Neural cell (in vitro differentiated cells): ENCODE measurements at regions not wholly inside any gene's neighbourhood (a gene's known extent, or its start where the extent isn't known, plus 50 kb on each side); places are given as distances from the start of the nearest gene placed in this dataset.

ENCODE experiments used
- EP300 ChIP-seq: fragments of 450-650 bp; conservative IDR thresholded peaks from 2 replicates; pipeline ENCODE4 v1.6.1; 2014; ENCODE audit warnings: antibody characterized with exemption, mild to moderate bottlenecking, moderate library complexity; ENCODE audit not compliant: poor library complexity, severe bottlenecking
- EZH2 ChIP-seq: fragments of 200-600, 300-800 bp; shearing (Covaris generic), sonication (generic); IDR thresholded peaks from 2 replicates; pipeline ENCODE4 v1.6.1; 2014; ENCODE audit warnings: antibody characterized with exemption, low read length, borderline replicate concordance, mild to moderate bottlenecking; ENCODE audit not compliant: insufficient read depth, poor library complexity, severe bottlenecking
- POLR2AphosphoS5 ChIP-seq: IDR thresholded peaks from 2 replicates; pipeline ENCODE4 v1.6.1; 2012
- RAD21 ChIP-seq: fragments of 450-650 bp; conservative IDR thresholded peaks from 2 replicates; pipeline ENCODE4 v1.6.1; 2014; ENCODE audit warnings: antibody characterized with exemption, mild to moderate bottlenecking, moderate library complexity
- TF ChIP-seq, protein P1 (sequence below): fragments of 450-650 bp; IDR thresholded peaks from 2 replicates; pipeline ENCODE4 v1.5.1; 2014; ENCODE audit warnings: antibody characterized with exemption, mild to moderate bottlenecking, moderate library complexity; ENCODE audit not compliant: poor library complexity, severe bottlenecking

DNA sequence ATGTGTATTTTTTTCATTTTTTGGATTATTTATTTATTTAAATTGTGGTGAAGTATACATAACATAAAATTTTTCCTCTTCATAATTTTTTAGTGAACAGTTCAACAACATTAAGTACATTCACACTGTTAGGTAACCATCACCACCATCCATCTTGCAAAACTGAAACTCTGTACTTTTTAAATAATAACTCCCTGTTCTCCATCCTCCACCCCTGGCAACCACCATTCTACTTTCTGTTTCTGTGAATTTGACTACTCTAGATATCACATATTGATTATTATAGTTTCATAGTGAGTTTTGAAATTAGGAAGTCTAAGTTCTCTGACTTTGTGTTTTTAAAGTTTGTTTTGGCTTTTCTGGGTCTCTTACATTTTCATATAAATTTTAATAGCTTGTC is 89.3 kb upstream of the STX18 start:
- TF ChIP-seq, protein P1, sequence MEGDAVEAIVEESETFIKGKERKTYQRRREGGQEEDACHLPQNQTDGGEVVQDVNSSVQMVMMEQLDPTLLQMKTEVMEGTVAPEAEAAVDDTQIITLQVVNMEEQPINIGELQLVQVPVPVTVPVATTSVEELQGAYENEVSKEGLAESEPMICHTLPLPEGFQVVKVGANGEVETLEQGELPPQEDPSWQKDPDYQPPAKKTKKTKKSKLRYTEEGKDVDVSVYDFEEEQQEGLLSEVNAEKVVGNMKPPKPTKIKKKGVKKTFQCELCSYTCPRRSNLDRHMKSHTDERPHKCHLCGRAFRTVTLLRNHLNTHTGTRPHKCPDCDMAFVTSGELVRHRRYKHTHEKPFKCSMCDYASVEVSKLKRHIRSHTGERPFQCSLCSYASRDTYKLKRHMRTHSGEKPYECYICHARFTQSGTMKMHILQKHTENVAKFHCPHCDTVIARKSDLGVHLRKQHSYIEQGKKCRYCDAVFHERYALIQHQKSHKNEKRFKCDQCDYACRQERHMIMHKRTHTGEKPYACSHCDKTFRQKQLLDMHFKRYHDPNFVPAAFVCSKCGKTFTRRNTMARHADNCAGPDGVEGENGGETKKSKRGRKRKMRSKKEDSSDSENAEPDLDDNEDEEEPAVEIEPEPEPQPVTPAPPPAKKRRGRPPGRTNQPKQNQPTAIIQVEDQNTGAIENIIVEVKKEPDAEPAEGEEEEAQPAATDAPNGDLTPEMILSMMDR: no peak
- TF ChIP-seq RAD21: no peak
- no peak for TF ChIP-seq POLR2AphosphoS5
- TF ChIP-seq EP300: no peak
- TF ChIP-seq EZH2: no peak
